ENCODE measurements at regions not wholly inside any gene's neighbourhood (a gene's known extent, or its start where the extent isn't known, plus 50 kb on each side); places are given as distances from the start of the nearest gene placed in this dataset.

DNA sequence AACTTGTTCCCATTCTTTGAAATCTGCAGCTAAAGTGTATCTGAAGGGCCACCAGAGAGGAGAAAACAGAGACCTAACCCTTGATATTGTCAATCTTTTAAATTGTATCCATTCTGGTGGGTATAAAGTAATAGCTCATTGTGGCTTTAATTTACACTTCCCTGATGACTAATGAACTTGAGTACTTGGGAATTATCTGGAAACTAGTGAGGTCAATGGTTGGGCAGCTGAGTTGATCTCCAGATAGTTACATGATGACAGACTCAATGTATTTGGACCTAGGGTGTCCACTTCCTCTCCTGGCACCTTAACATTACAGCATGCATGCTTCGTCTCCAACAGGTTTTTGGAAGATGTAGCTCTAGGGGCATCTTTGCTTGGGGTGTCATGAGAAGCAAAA, 195.2 kb downstream of the PDCD6IP start:
- no peak for TF ChIP-seq CTCF (IDR thresholded peaks at IDR 0.05; ENCODE audit: low read depth, low read length)
- TF ChIP-seq EZH2phosphoT487 (IDR thresholded peaks at IDR 0.05; ENCODE audit: low read depth) = no peak
